A549 (cell line): ENCODE measurements at regions not wholly inside any gene's neighbourhood (a gene's known extent, or its start where the extent isn't known, plus 50 kb on each side); places are given as distances from the start of the nearest gene placed in this dataset.

Experiments
- ATAC-seq, 2 experiments: fragments of 200-7000 bp in 1 of 2; fragments of >200 bp in 1 of 2; cut with Nextera tagmentation in 1 of 2; cut with Tn5 transposase in 1 of 2; 3 replicates each; pipeline versions ENCODE4 v1.8.0 to v1.9.1; 2018 to 2020; ENCODE audit warnings: mild to moderate bottlenecking in 1 of 2, moderate library complexity in 1 of 2
- CTCF ChIA-PET: fragments of 300-600 bp; sonication (Branson Sonifier 250); formaldehyde crosslinking; extraction: SDS; loops from one replicate; lab custom pipeline; 2021; ENCODE audit warnings: antibody characterized with exemption, inconsistent platforms; lab: Yijun Ruan, JAX
- POLR2A ChIA-PET: fragments of 350-600 bp; formaldehyde crosslinking; extraction: SDS; loops from one replicate; lab custom pipeline; 2021; ENCODE audit warnings: antibody characterized with exemption, inconsistent platforms; lab: Yijun Ruan, JAX
- DNase-seq, 2 experiments: peaks; one replicate each; pipeline versions ENCODE4 v3.0.0 to v3.0.0-alpha.2; 2011 to 2016; ENCODE audit warnings: low read depth in 1 of 2, low spot score in 1 of 2
- FAIRE-seq: peaks from 2 replicates; lab custom pipeline; 2011; peaks lifted over from hg19 to GRCh38; lab: Jason Lieb, UNC
- H3K27ac ChIP-seq, 2 experiments: fragments of >200 bp; sonication (Bioruptor Twin); formaldehyde crosslinking; 3 replicates each; pipeline ENCODE4 v1.5.1; 2016 to 2017
- H3K4me1 ChIP-seq: fragments of >200 bp; sonication (Bioruptor Twin); formaldehyde crosslinking; 3 replicates; pipeline ENCODE4 v1.6.1; 2016
- H3K4me2 ChIP-seq: fragments of >200 bp; sonication (Bioruptor Twin); formaldehyde crosslinking; 3 replicates; pipeline ENCODE4 v1.6.1; 2016
- H3K4me3 ChIP-seq: fragments of >200 bp; sonication (Bioruptor Twin); formaldehyde crosslinking; 3 replicates; pipeline ENCODE4 v1.5.1; 2016
- H3K9me3 ChIP-seq: fragments of >200 bp; sonication (Bioruptor Twin); formaldehyde crosslinking; 3 replicates; pipeline ENCODE4 v1.6.1; 2016
- CHD4 ChIP-seq: fragments of 200-600 bp; sonication (generic); IDR thresholded peaks from 2 replicates; pipeline ENCODE4 v1.6.1; 2016; ENCODE audit warnings: antibody characterized with exemption, mild to moderate bottlenecking, borderline replicate concordance
- EHF ChIP-seq: fragments of 250-450 bp; sonication (Bioruptor Pico); IDR thresholded peaks from 2 replicates; pipeline ENCODE4 v1.5.0; 2020; ENCODE audit warnings: mild to moderate bottlenecking
- EHMT2 ChIP-seq: fragments of 200-600 bp; sonication (generic); IDR thresholded peaks from 2 replicates; pipeline ENCODE4 v1.6.1; 2016; ENCODE audit warnings: antibody characterized with exemption, low read depth, mild to moderate bottlenecking, moderate library complexity
- ESRRA ChIP-seq: fragments of 150-350 bp; IDR thresholded peaks from 2 replicates; pipeline ENCODE4 v1.6.1; 2014; ENCODE audit warnings: mild to moderate bottlenecking, low read length, borderline replicate concordance
- FOSB ChIP-seq: fragments of 250-450 bp; sonication (Bioruptor Pico); IDR thresholded peaks from 2 replicates; pipeline ENCODE4 v1.5.0; 2020; ENCODE audit warnings: mild to moderate bottlenecking, moderate library complexity
- FOSL2 ChIP-seq, 2 experiments: fragments of 450-650 bp in 1 of 2; fragments of >200 bp in 1 of 2; sonication (Bioruptor Twin) in 1 of 2; formaldehyde crosslinking; IDR thresholded peaks; 2 replicates each; pipeline versions ENCODE4 v1.5.0 to v1.6.1; 2016 to 2020; ENCODE audit warnings: mild to moderate bottlenecking in 1 of 2, moderate library complexity in 1 of 2
- FOXS1 ChIP-seq: fragments of 250-450 bp; sonication (Bioruptor Pico); IDR thresholded peaks from 2 replicates; pipeline ENCODE4 v1.5.0; 2020; ENCODE audit warnings: mild to moderate bottlenecking, moderate library complexity
- GATA3 ChIP-seq: IDR thresholded peaks from 2 replicates; pipeline ENCODE4 v1.6.1; 2012; ENCODE audit warnings: borderline replicate concordance
- HEYL ChIP-seq: fragments of 250-450 bp; sonication (Bioruptor Pico); IDR thresholded peaks from 2 replicates; pipeline ENCODE4 v1.8.0; 2021; ENCODE audit warnings: mild to moderate bottlenecking, moderate library complexity
- KDM1A ChIP-seq: fragments of 200-600 bp; sonication (generic); IDR thresholded peaks from 2 replicates; pipeline ENCODE4 v1.6.1; 2016; ENCODE audit warnings: low read depth, mild to moderate bottlenecking
- KDM5A ChIP-seq: fragments of 200-600 bp; sonication (generic); IDR thresholded peaks from 2 replicates; pipeline ENCODE4 v1.6.1; 2016; ENCODE audit warnings: antibody characterized with exemption, mild to moderate bottlenecking
- MAFK ChIP-seq: fragments of 450-650 bp; IDR thresholded peaks from 2 replicates; pipeline ENCODE4 v1.6.1; 2014; ENCODE audit not compliant: partially characterized antibody
- NFE2L2 ChIP-seq: fragments of 150-350 bp; conservative IDR thresholded peaks from 2 replicates; pipeline ENCODE4 v1.6.1; 2014; ENCODE audit warnings: low read length
- NPAS2 ChIP-seq: fragments of 250-450 bp; sonication (Bioruptor Pico); IDR thresholded peaks from 2 replicates; pipeline ENCODE4 v1.8.0; 2022; ENCODE audit warnings: mild to moderate bottlenecking, moderate library complexity, borderline replicate concordance
- NR3C1 ChIP-seq: fragments of >200 bp; sonication (Bioruptor Twin); formaldehyde crosslinking; IDR thresholded peaks from 3 replicates; pipeline ENCODE4 v1.6.1; 2017
- RAD21 ChIP-seq, 2 experiments: fragments of >200 bp in 1 of 2; sonication (Bioruptor Twin) in 1 of 2; formaldehyde crosslinking in 1 of 2; IDR thresholded peaks in 1 of 2; conservative IDR thresholded peaks in 1 of 2; 2 replicates in 1 of 2; 3 replicates in 1 of 2; pipeline ENCODE4 v1.6.1; 2012 to 2018; ENCODE audit warnings: inconsistent platforms in 1 of 2
- RARB ChIP-seq: fragments of 250-450 bp; sonication (Bioruptor Pico); IDR thresholded peaks from 2 replicates; pipeline ENCODE4 v1.8.0; 2021; ENCODE audit warnings: mild to moderate bottlenecking, moderate library complexity
- RCOR1 ChIP-seq: fragments of 150-350 bp; IDR thresholded peaks from 2 replicates; pipeline ENCODE4 v1.6.1; 2014; ENCODE audit warnings: antibody characterized with exemption, low read length, low read depth
- SMC3 ChIP-seq: fragments of >200 bp; sonication (Bioruptor Twin); formaldehyde crosslinking; IDR thresholded peaks from 3 replicates; pipeline ENCODE4 v1.6.1; 2018; ENCODE audit warnings: inconsistent platforms
- ZC3H11A ChIP-seq: fragments of 450-650 bp; IDR thresholded peaks from 2 replicates; pipeline ENCODE4 v1.6.1; 2014; ENCODE audit warnings: antibody characterized with exemption, mild to moderate bottlenecking
- ZNF302 ChIP-seq: fragments of 250-450 bp; sonication (Bioruptor Pico); IDR thresholded peaks from 2 replicates; pipeline ENCODE4 v1.9.0; 2021; ENCODE audit warnings: inconsistent platforms, mild to moderate bottlenecking, moderate library complexity
- WGBS: methylation state at CpG from one replicate; pipeline ENCODE4 v1.1.6; 2017; ENCODE audit errors: missing lambda C conversion rate; 5-methylcytosine and 5-hydroxymethylcytosine counted together
- TF ChIP-seq, protein P1 (sequence below): fragments of >200 bp; sonication (Bioruptor Twin); formaldehyde crosslinking; IDR thresholded peaks from 3 replicates; pipeline ENCODE4 v1.5.1; 2016
- TF ChIP-seq, protein P2 (sequence below): IDR thresholded peaks from 2 replicates; pipeline ENCODE4 v1.6.1; 2012; ENCODE audit warnings: low read depth, borderline replicate concordance
- TF ChIP-seq, protein P3 (sequence below): fragments of 450-650 bp; IDR thresholded peaks from 2 replicates; pipeline ENCODE4 v1.6.1; 2014; ENCODE audit warnings: antibody characterized with exemption
- TF ChIP-seq, protein P4 (sequence below): fragments of 200-600 bp; sonication (generic); IDR thresholded peaks from 2 replicates; pipeline ENCODE4 v1.6.1; 2016; ENCODE audit warnings: antibody characterized with exemption, mild to moderate bottlenecking, moderate library complexity

DNA sequence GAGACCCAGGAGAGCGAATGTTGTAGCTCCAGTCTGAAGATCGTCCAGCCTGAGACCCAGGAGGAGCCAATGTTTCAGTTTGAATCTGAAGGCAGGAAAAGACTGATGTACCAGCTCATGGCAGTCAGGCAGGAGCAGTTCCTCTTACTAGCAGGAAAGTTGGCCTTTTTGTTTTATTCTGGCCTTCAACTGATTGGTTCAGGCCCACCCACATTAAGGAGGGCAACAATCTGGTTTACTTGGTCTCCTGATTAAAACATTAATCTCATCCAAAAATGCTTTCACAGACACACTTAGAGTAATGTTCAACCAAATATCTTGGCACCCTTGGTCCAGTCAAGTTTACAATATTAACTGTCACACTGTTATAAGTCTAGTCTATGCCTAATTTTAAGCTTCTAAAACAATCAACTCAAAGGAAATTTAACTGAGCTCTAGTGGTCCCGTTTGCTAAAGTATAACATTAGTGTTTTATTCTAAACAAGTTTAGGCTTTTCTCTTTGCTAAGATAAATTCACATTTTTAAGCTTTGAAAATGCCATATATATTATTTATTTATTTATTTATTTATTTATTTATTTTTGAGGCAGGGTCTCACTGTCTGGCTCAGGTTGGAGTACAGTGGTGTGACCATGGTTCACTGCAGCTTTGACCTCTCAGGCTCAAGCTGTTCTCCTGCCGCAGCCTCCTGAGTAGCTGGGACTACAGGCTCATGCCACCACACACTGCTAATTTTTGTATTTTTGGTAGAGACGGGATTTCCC lies 275.5 kb upstream of the SLC35B3 start:
- Histone ChIP-seq H3K9me3 (no peaks in the 10 kb centered on the region), H3K4me3 (no peak overlapping the region), H3K27ac (no peak overlapping the region), H3K4me2 (no peak overlapping the region), H3K4me1 (no peaks in the 10 kb centered on the region)
- no peak for DNase-seq
- no peak for ATAC-seq
- ChIA-PET POLR2A (interaction anchor here (0.6 kb wide), 1 partner anchor 1702 kb away, joined by 4 read pairs; no protein-coding TSS in a partner anchor), CTCF (interaction anchor here (1.2 to 1.8 kb wide), 3 partner anchors 24 to 1719 kb away, joined by 3 to 11 read pairs (median 3); no protein-coding TSS in a partner anchor)
- 59% methylated on average over 5 of the region's 5 CpGs for WGBS
- no peak for FAIRE-seq
- TF ChIP-seq FOSL2 (IDR thresholded peaks at IDR 0.05) (no peak), FOSL2 (CRISPR knock-in tag; IDR thresholded peaks at IDR 0.05) (no peak), ZC3H11A (peak; percentile 14; the same call in 1 of the 2 replicates), ESRRA (no peak)

DNA sequence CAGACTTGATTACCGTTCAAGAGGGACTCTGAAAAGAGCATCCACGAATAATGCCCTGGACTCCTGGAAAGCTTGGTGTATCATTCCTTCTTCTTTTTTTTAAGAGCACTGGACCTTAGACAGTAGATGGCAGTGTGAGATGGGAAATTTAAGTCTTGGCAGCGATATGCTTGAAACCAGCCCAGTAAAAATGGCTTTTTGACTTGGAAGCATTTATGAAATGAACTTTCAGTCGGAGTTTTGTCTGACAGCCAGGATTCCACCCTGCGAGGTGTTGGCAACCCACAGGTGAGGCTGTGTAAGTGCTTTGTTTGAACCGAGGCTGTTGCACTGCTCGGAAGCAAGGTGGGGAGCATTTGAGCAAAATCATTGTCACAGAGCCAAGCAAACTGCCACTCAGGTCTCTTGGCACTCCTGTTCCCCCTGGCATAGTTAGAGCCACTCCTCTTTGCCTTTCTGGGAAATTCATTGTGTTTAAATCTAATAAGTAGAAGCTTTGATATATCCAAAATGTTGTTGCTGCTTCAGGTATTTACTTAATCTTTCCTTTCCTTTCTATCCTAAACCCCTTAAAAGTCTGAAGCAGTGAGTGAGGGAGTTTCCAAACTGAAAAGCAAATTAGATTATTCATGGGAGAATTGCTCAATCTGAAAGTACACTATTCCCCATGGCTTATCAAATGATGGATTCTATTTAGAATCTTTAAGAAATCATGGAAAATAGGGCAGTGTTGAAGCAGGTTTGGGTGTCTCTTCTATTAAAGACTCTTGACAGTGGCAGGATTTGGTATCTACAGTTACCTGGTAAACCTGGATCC lies 272.8 kb upstream of the SLC35B3 start:
- Histone ChIP-seq H3K4me2 (peak overlapping the region; percentile 64), H3K27ac (no peak overlapping the region), H3K4me1 (no peaks in the 10 kb centered on the region), H3K4me3 (no peak overlapping the region), H3K9me3 (no peaks in the 10 kb centered on the region)
- TF ChIP-seq NR3C1 (no peak), RARB (CRISPR knock-in tag) (no peak), SMC3 (peak; percentile 44; the same call in 2 of the 3 replicates), FOSB (CRISPR knock-in tag) (no peak), NPAS2 (CRISPR knock-in tag) (no peak), RAD21 (conservative IDR thresholded peaks at IDR 0.05 in 1 of 2, IDR thresholded peaks at IDR 0.05 in 1 of 2) (peak; percentile 49 to 53)
- TF ChIP-seq, protein P1, sequence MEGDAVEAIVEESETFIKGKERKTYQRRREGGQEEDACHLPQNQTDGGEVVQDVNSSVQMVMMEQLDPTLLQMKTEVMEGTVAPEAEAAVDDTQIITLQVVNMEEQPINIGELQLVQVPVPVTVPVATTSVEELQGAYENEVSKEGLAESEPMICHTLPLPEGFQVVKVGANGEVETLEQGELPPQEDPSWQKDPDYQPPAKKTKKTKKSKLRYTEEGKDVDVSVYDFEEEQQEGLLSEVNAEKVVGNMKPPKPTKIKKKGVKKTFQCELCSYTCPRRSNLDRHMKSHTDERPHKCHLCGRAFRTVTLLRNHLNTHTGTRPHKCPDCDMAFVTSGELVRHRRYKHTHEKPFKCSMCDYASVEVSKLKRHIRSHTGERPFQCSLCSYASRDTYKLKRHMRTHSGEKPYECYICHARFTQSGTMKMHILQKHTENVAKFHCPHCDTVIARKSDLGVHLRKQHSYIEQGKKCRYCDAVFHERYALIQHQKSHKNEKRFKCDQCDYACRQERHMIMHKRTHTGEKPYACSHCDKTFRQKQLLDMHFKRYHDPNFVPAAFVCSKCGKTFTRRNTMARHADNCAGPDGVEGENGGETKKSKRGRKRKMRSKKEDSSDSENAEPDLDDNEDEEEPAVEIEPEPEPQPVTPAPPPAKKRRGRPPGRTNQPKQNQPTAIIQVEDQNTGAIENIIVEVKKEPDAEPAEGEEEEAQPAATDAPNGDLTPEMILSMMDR = peak; percentile 49
- DNase-seq (peak; percentile 6 to 37), FAIRE-seq (no peak), ATAC-seq (peak; percentile 60 to 66; a peak in 3 of 6 replicates)
- POLR2A ChIA-PET = no interaction called here
- CTCF ChIA-PET = interaction anchor here (0.7 to 3.0 kb wide), 11 partner anchors 11 to 1730 kb away, joined by 3 to 14 read pairs (median 3); no protein-coding TSS in a partner anchor
- 4% methylated on average over 7 of the region's 7 CpGs for whole genome bisulfite sequencing

DNA sequence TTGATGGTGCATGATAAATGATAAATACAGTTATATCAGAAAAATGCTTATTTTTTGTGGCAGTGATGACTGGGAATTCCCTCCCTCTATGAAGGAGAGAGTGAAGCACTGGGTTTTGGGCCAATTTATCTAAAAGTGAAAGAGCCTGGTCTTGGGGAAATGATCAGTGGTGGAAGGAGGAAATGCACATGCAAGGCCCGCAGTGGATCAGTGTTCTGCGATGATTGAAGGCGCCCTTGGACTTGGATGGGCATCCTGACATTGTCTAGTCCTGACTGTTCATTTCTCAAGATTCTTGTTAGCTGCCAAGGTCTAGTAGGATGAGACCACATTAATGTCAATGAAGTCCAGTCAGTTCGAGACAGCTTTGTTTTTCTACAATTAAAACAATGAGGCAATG lies 272.0 kb upstream of the SLC35B3 start:
- WGBS = 20% methylated on average over 4 of the region's 4 CpGs
- no peak for FAIRE-seq
- no peak for ATAC-seq
- CTCF ChIA-PET = interaction anchor here (0.6 to 3.0 kb wide), 14 partner anchors 10 to 1731 kb away, joined by 3 to 14 read pairs (median 3); no protein-coding TSS in a partner anchor
- H3K4me1 ChIP-seq = no peaks in the 10 kb centered on the region
- H3K9me3 ChIP-seq = no peaks in the 10 kb centered on the region
- POLR2A ChIA-PET = no interaction called here
- DNase-seq = no peak
- H3K4me3 ChIP-seq = no peak overlapping the region
- no peak overlapping the region for H3K27ac ChIP-seq
- H3K4me2 ChIP-seq = no peak overlapping the region
- TF ChIP-seq KDM1A = no peak
- no peak for TF ChIP-seq EHF (CRISPR knock-in tag)
- TF ChIP-seq RCOR1 = no peak
- TF ChIP-seq, protein P2, sequence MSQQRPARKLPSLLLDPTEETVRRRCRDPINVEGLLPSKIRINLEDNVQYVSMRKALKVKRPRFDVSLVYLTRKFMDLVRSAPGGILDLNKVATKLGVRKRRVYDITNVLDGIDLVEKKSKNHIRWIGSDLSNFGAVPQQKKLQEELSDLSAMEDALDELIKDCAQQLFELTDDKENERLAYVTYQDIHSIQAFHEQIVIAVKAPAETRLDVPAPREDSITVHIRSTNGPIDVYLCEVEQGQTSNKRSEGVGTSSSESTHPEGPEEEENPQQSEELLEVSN = no peak
- no peak for TF ChIP-seq KDM5A
- TF ChIP-seq, protein P3, sequence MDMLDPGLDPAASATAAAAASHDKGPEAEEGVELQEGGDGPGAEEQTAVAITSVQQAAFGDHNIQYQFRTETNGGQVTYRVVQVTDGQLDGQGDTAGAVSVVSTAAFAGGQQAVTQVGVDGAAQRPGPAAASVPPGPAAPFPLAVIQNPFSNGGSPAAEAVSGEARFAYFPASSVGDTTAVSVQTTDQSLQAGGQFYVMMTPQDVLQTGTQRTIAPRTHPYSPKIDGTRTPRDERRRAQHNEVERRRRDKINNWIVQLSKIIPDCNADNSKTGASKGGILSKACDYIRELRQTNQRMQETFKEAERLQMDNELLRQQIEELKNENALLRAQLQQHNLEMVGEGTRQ = no peak
- no peak for TF ChIP-seq CHD4
- no peak for TF ChIP-seq ZNF302 (CRISPR knock-in tag)
- no peak for TF ChIP-seq NPAS2 (CRISPR knock-in tag)
- no peak for TF ChIP-seq FOXS1 (CRISPR knock-in tag)
- TF ChIP-seq GATA3 = no peak
- no peak for TF ChIP-seq NFE2L2
- no peak for TF ChIP-seq HEYL
- TF ChIP-seq, protein P4, sequence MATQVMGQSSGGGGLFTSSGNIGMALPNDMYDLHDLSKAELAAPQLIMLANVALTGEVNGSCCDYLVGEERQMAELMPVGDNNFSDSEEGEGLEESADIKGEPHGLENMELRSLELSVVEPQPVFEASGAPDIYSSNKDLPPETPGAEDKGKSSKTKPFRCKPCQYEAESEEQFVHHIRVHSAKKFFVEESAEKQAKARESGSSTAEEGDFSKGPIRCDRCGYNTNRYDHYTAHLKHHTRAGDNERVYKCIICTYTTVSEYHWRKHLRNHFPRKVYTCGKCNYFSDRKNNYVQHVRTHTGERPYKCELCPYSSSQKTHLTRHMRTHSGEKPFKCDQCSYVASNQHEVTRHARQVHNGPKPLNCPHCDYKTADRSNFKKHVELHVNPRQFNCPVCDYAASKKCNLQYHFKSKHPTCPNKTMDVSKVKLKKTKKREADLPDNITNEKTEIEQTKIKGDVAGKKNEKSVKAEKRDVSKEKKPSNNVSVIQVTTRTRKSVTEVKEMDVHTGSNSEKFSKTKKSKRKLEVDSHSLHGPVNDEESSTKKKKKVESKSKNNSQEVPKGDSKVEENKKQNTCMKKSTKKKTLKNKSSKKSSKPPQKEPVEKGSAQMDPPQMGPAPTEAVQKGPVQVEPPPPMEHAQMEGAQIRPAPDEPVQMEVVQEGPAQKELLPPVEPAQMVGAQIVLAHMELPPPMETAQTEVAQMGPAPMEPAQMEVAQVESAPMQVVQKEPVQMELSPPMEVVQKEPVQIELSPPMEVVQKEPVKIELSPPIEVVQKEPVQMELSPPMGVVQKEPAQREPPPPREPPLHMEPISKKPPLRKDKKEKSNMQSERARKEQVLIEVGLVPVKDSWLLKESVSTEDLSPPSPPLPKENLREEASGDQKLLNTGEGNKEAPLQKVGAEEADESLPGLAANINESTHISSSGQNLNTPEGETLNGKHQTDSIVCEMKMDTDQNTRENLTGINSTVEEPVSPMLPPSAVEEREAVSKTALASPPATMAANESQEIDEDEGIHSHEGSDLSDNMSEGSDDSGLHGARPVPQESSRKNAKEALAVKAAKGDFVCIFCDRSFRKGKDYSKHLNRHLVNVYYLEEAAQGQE = no peak
- no peak for TF ChIP-seq MAFK
- TF ChIP-seq EHMT2 = no peak
